Large intestine (tissue), 3 donors: ENCODE measurements at regions not wholly inside any gene's neighbourhood (a gene's known extent, or its start where the extent isn't known, plus 50 kb on each side); places are given as distances from the start of the nearest gene placed in this dataset.
"Not testable (repeated sequence)": the region's sequence is repeated elsewhere in the genome, so short reads cannot be mapped to it uniquely, and the experiment has no call there.

Source experiments
- DNase-seq, 2 donors: peaks; one replicate each; pipeline versions ENCODE4 v3.0.0 to v3.0.0-alpha.2; 2013
- H3K27ac ChIP-seq: one replicate; pipeline ENCODE4 v1.5.1; 2013; ENCODE audit warnings: low read length
- H3K27me3 ChIP-seq: 2 replicates; pipeline ENCODE4 v1.6.1; 2013; ENCODE audit warnings: low read length; ENCODE audit not compliant: control insufficient read depth, insufficient read depth
- H3K36me3 ChIP-seq: 2 replicates; pipeline ENCODE4 v1.6.1; 2013; ENCODE audit warnings: low read length; ENCODE audit not compliant: control insufficient read depth, insufficient read depth
- H3K4me1 ChIP-seq: one replicate; pipeline ENCODE4 v1.6.1; 2013; ENCODE audit warnings: low read length; ENCODE audit not compliant: control insufficient read depth, insufficient read depth
- H3K4me3 ChIP-seq: one replicate; pipeline ENCODE4 v1.5.1; 2013; ENCODE audit warnings: low read length
- H3K9me3 ChIP-seq: one replicate; pipeline ENCODE4 v1.6.1; 2013; ENCODE audit warnings: mild to moderate bottlenecking, low read depth, low read length, moderate library complexity; ENCODE audit not compliant: control insufficient read depth
- WGBS: methylation state at CpG from one replicate; pipeline ENCODE4 v1.1.5; 2013; ENCODE audit warnings: low lambda C conversion rate; ENCODE audit not compliant: insufficient coverage; 5-methylcytosine and 5-hydroxymethylcytosine counted together

DNA sequence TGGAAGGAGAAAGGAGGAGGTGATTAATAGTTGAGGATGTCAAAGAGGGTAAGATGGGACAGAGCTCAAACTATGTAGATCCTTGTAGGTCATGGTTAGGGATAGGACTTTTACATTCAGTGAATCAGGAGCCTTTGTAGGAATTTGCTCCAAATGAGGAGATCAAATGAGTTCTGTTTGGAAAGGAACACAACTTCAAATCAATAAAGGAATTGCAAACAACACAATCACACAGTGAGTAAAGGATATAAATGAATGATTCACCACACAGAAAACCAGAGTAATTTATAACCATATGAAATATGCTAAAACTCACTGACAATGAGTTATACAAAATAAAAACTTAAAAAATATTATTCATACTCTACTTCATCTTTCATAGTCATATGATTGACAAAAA, 480.8 kb upstream of the EPHA7 start:
- no peaks in the 10 kb centered on the region for H3K4me1 ChIP-seq
- no peak for DNase-seq
- H3K9me3 ChIP-seq = no peaks in the 10 kb centered on the region
- no peaks in the 10 kb centered on the region for H3K36me3 ChIP-seq
- H3K4me3 ChIP-seq = no peak overlapping the region
- H3K27me3 ChIP-seq = no peaks in the 10 kb centered on the region
- no peak overlapping the region for H3K27ac ChIP-seq

DNA sequence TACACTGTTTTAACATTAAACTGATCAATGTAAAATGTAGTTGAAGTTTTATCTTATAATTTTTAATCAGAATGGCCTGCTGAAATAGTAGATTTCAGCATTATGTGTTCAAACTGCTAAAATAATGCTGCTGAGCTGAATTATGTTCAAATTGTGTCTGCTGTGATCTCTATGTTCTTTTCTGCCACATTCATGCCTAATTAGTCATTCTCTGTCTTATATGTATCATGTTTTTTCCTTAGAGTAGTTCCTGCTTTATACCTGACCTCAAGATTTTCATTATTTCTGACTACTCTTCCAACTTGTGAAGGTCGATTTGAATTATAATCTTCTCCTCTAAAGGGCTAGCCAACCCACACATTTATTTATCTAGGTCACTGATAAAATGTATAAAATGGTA, 476.7 kb upstream of the EPHA7 start:
- H3K9me3 ChIP-seq = no peaks in the 10 kb centered on the region
- no peaks in the 10 kb centered on the region for H3K36me3 ChIP-seq

DNA sequence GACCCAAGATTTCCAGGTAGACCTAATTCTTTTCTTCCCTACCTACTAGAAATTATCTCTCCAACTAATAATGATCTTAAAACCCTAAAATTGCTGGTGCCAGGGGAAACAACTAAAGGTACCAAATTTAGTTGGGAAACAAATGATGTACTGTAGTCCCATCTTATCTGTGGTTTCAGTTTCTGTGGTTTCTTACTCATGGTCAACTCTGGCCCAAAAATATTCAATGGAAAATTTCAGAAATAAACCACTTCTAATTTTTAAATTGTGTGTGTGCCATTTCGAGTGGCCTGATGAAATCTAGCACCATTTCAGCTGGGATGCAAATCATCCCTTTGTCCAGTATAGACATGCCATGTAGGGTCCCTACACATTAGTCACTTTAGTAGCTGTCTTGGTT, 475.2 kb upstream of the EPHA7 start:
- Histone ChIP-seq H3K9me3 (no peaks in the 10 kb centered on the region), H3K36me3 (no peaks in the 10 kb centered on the region), H3K4me1 (no peaks in the 10 kb centered on the region), H3K27me3 (no peaks in the 10 kb centered on the region), H3K4me3 (no peak overlapping the region), H3K27ac (no peak overlapping the region)
- no CpG with 5 or more reads among the region's 1 CpG for WGBS
- no peak for DNase-seq

More for the DNA sequence above, 476.7 kb upstream of the EPHA7 start:
- H3K4me3 ChIP-seq = no peak overlapping the region
- H3K27me3 ChIP-seq = no peaks in the 10 kb centered on the region
- no peak overlapping the region for H3K27ac ChIP-seq
- no peak for DNase-seq
- H3K4me1 ChIP-seq = no peaks in the 10 kb centered on the region
- no CpG with 5 or more reads among the region's 1 CpG for WGBS

DNA sequence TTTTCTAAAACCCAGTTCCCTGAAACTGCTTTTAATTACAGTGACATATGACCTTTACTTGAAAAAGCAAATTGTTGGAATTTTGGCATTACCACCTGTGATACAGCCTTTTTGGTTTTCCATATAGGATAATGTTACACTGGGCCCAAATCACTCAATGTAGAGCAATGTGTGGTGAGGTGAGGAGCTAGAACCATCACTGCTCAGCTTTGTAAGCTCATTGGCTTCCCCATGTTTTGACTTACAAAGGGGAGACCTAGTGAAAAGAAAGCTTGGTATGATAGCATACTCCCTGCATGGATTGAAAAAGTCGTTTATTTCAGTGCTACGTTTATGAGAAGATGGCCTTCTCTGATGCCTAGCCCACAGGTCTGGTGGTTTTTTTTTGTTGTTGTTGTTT, 470.4 kb upstream of the EPHA7 start:
- Histone ChIP-seq H3K36me3 (no peaks in the 10 kb centered on the region), H3K27me3 (no peaks in the 10 kb centered on the region), H3K9me3 (no peaks in the 10 kb centered on the region), H3K4me1 (no peaks in the 10 kb centered on the region), H3K4me3 (no peak overlapping the region), H3K27ac (no peak overlapping the region)
- DNase-seq = no peak
- 89% methylated on average over 2 of the region's 2 CpGs for WGBS

DNA sequence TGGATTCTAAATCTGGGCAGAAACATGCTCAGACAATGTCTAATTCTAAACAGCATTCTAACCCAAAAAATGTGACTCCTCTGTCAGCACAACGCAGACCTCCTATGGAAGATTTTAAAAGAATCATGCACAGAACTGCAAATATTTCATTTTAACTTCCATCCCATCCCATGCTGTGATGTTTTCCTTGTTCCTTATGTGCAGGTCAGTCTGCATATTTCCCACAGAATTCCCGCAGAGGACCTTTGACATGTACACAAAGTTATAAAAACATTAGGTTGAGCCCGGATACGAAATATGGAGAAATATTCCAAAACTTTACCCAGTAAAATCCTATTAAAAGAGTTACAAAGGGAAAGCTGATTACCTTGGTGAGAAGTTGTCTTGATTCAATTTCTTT, 467.1 kb upstream of the EPHA7 start:
- Histone ChIP-seq H3K36me3 (no peaks in the 10 kb centered on the region), H3K4me3 (no peak overlapping the region), H3K4me1 (no peaks in the 10 kb centered on the region), H3K27me3 (no peaks in the 10 kb centered on the region), H3K9me3 (no peaks in the 10 kb centered on the region), H3K27ac (no peak overlapping the region)
- no peak for DNase-seq
- WGBS = 40% methylated on average over 1 of the region's 4 CpGs

DNA sequence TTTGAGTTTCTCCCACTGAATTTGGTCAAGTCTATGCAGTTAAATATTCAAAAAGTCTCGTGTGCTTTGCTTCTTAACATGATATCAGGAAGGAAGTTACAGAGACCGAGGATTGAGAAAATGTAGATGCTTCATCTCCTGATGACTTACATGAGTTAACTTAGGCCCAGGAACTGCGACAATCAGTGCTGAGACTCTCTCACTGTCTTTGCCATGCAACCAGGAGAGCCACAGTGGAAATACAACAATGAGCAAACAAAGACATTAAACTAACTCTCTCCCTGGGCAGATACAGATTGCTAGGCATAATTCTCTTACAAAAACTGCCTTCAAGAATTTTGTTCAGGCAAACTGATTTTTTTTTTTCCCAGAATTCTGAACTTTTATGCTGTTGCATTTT, 440.6 kb upstream of the EPHA7 start:
- H3K4me1 ChIP-seq = no peaks in the 10 kb centered on the region
- WGBS = 51% methylated on average over 3 of the region's 3 CpGs
- H3K4me3 ChIP-seq = no peak overlapping the region
- H3K9me3 ChIP-seq = no peaks in the 10 kb centered on the region
- no peaks in the 10 kb centered on the region for H3K36me3 ChIP-seq
- H3K27me3 ChIP-seq = no peaks in the 10 kb centered on the region
- DNase-seq = no peak
- H3K27ac ChIP-seq = no peak overlapping the region

DNA sequence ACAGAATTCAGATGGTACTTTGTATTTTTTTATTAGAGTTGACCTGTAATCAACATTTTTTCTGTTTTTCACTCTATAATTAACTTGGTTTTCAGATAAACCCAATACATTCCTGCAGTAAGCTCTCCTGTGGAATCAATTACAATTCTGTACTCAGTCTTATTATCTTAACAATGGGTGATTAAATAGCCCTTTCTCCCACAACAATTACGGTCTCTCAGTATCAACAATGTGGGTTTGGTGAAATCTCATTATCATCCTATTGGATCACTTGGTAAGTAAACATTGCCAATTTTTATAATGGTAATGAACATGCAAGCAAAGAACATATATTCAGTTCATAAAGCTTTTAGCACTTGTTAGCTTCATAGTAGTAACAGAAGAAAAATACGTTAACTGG, 438.9 kb upstream of the EPHA7 start:
- H3K9me3 ChIP-seq = no peaks in the 10 kb centered on the region
- no peak overlapping the region for H3K4me3 ChIP-seq
- H3K27ac ChIP-seq = no peak overlapping the region
- 100% methylated on average over 2 of the region's 2 CpGs for WGBS
- H3K4me1 ChIP-seq = no peaks in the 10 kb centered on the region
- H3K27me3 ChIP-seq = no peaks in the 10 kb centered on the region
- no peak for DNase-seq
- no peaks in the 10 kb centered on the region for H3K36me3 ChIP-seq

DNA sequence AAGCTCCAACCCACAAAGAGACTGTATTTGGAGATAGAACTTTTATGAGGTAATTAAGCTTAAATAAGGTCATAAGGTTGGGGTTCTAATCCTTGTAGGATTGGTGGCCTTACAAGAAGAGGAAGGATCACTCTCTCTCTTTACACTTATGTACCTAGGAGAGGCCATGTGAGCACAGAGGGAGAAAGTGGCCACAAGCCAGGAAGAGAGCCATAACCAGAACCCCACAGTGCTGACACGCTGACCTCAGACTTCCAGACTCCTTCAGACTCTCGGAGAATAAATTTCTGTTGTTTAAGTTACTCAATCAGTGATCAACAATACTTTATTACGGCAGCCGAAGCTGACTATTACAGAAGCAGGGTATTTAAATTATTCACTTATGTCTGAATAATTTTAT, 430.5 kb upstream of the EPHA7 start:
- whole genome bisulfite sequencing = no CpG with 5 or more reads among the region's 4 CpGs
- Histone ChIP-seq H3K9me3 (no peaks in the 10 kb centered on the region), H3K27ac (no peak overlapping the region), H3K4me3 (no peak overlapping the region), H3K4me1 (no peaks in the 10 kb centered on the region), H3K27me3 (no peaks in the 10 kb centered on the region), H3K36me3 (no peaks in the 10 kb centered on the region)
- DNase-seq = no peak

DNA sequence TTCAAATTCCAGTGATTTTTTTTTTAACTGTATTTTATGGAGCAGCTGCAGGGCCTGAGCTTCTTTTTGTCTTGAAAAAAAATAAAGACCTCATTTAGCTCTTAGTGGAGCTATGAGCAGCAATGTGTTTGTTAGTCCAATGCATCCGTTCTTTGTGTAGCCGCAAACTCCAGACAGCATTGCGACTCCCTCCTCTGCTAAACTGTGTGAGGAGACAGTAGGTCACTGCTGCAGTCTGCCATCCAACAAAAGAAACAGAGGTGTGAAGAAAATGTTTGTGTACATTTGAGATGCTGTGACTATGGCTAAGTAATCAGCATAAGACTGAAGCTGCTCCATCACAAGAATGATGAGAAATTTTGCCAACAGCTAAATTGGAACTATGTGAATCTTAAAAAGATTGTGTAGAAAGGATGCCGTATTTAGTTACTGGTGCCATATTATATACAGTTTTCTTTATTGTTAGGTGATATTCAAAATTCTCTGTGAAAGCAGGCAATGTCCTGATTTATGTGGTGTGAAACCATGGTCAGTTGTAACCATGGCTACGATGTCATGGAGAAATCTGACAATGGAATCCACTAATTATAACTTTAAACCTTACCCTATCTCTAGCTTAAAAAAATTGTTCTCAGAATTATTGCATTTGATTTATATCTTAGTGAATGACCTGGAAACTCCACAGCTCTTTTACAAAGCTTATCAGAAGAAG, 428.8 kb upstream of the EPHA7 start:
- Histone ChIP-seq H3K27ac (no peak overlapping the region), H3K27me3 (no peaks in the 10 kb centered on the region), H3K4me1 (no peaks in the 10 kb centered on the region), H3K4me3 (no peak overlapping the region), H3K9me3 (no peaks in the 10 kb centered on the region), H3K36me3 (no peaks in the 10 kb centered on the region)
- no CpG with 5 or more reads among the region's 5 CpGs for WGBS
- DNase-seq = no peak

DNA sequence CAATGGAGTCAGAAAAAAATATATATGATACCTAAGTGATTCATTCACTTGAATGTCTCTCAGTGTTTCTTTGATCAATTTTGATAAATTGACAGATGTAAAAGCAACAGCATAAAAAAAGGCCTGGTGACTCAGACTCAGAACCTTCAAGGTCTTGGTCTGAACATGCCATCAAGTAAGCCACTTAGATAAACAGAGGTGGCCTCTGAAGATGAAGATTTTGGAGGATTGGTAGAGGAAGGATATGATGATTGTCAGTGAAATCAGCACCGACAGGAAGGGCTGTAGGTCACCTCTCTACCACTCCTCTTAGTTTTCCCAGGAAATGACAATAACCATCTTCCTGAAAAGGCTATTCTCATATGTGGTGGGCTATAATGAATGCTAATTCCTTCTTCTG, 422.8 kb upstream of the EPHA7 start:
- no CpG with 5 or more reads among the region's 1 CpG for WGBS
- no peaks in the 10 kb centered on the region for H3K27me3 ChIP-seq
- no peak for DNase-seq
- H3K36me3 ChIP-seq = no peaks in the 10 kb centered on the region
- no peaks in the 10 kb centered on the region for H3K9me3 ChIP-seq
- H3K4me1 ChIP-seq = no peaks in the 10 kb centered on the region
- no peak overlapping the region for H3K27ac ChIP-seq
- H3K4me3 ChIP-seq = no peak overlapping the region

DNA sequence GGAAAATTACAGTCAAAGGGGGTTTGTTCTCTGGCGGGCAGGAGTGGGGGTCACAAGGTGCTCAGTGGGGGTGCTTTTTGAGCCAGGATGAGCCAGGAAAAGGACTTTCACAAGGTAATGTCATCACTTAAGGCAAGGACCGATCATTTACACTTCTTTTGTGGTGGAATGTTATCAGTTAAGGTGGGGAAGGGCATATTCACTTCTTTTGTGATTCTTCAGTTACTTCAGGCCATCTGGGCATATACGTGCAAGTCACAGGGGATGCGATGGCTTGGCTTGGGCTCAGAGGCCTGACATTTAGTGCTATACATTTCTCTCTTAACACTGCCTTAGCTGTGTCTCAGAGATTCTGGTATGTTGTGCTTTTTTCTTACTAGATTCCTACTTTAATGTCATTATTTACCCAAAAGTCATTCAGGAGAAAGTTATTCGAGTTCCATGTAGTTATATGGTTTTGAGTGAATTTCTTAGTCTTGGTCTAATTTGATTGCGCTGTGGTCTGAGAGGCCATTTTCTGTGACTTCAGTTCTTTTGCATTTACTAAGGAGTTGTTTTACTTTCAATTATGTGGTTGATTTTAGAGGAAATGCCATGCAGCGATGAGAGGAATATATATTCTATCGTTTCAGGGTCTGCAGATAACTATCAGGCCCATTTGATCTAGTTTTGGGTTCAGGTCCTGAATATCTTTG, 416.2 kb upstream of the EPHA7 start:
- DNase-seq, H3K9me3 ChIP-seq, H3K4me1 ChIP-seq, H3K27ac ChIP-seq, H3K4me3 ChIP-seq, H3K36me3 ChIP-seq, H3K27me3 ChIP-seq: not testable (repeated sequence)
- no CpG with 5 or more reads among the region's 8 CpGs for WGBS
